Neural progenitor cell (in vitro differentiated cells): ENCODE measurements at regions not wholly inside any gene's neighbourhood (a gene's known extent, or its start where the extent isn't known, plus 50 kb on each side); places are given as distances from the start of the nearest gene placed in this dataset.

Experiments used
- CTCF ChIP-seq: fragments of 200-600 bp; sonication (generic); IDR thresholded peaks from 2 replicates; pipeline ENCODE4 v1.5.1; 2017; ENCODE audit warnings: antibody characterized with exemption, mild to moderate bottlenecking
- EZH2 ChIP-seq: fragments of 200-600 bp; sonication (generic); IDR thresholded peaks from 2 replicates; pipeline ENCODE4 v1.6.1; 2017; ENCODE audit warnings: antibody characterized with exemption, mild to moderate bottlenecking, moderate library complexity

- TF ChIP-seq CTCF (no peak), EZH2 (no peak)
Observed at GRCh38 chr11:105449100-105449734, 160.7 kb upstream of the GRIA4 start.
